H7 (cell line): ENCODE measurements at regions not wholly inside any gene's neighbourhood (a gene's known extent, or its start where the extent isn't known, plus 50 kb on each side); places are given as distances from the start of the nearest gene placed in this dataset.
"Not testable (repeated sequence)": the region's sequence is repeated elsewhere in the genome, so short reads cannot be mapped to it uniquely, and the experiment has no call there.

Source experiments
- DNase-seq: peaks from one replicate; pipeline ENCODE4 v3.0.0; 2012
- H3K27me3 ChIP-seq: 2 replicates; pipeline ENCODE4 v1.6.0; 2011; ENCODE audit warnings: mild to moderate bottlenecking, low read length; ENCODE audit not compliant: control insufficient read depth, insufficient read depth
- H3K36me3 ChIP-seq: replicated peaks from 2 replicates; pipeline ENCODE4 v1.5.1; 2011; ENCODE audit warnings: low read length; ENCODE audit not compliant: control insufficient read depth, insufficient read depth
- H3K4me3 ChIP-seq: 2 replicates; pipeline ENCODE4 v1.5.1; 2011; ENCODE audit warnings: low read depth, mild to moderate bottlenecking, control low read depth, low read length, moderate library complexity; ENCODE audit not compliant: insufficient read depth

DNA sequence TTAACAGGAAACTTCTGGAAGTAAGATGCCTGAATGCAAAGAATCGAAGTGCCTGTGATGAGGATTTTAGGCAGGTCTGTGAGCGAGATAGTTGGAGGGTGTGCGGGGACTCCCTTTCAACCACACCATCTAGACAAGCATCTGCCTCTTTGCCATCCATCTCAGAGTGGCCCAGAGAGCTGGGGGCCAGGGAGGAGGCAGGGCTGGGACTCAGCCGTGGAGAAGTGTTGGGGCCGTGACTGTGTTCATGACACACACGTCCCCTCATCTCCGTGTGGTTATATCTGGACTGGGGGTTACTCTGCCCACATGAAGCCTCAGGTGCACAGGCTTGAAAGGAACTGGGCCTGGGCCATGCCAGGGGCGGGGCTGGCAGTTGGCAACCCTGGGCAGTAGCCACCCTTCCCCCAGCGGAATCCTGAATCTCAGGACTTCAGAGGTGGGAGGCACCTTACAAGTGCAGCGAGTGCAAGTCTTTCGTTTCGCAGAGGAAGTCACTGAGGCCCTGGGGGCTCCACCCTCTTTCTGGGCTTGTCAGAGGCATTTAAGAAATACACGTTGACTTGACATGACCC lies 112.5 kb downstream of the SLC4A3 start:
- no peaks in the 10 kb centered on the region for H3K36me3 ChIP-seq
- H3K27me3 ChIP-seq, result no peaks in the 10 kb centered on the region
- DNase-seq, result no peak
- no peak overlapping the region for H3K4me3 ChIP-seq

- Histone ChIP-seq H3K4me3 (no peak overlapping the region), H3K27me3 (no peaks in the 10 kb centered on the region), H3K36me3 (no peaks in the 10 kb centered on the region)
- no peak for DNase-seq
Measured at GRCh38 chr2:219743548-219743947, 116.1 kb downstream of the SLC4A3 start.

DNA sequence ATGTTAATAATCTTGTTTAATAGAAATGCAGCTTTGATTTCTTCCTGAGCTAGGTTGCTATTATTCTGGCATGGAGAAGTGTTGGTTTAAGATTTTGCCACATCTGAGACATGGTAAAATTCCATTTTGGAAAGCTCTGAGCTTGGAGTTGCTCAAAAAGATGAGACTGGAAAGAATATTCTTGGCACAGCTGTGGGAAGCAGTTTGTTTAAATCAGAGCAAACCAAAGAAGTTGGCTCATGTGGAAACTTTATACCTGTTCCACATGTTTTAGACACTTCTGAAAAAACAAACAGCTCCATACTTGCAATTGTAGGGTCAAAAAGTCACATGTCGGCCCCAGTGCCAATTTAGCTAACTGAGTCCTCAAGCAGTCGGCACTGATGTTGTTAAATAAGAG lies 116.6 kb downstream of the SLC4A3 start:
- Histone ChIP-seq H3K36me3 (no peaks in the 10 kb centered on the region), H3K27me3 (no peaks in the 10 kb centered on the region), H3K4me3 (no peak overlapping the region)
- DNase-seq, result no peak

DNA sequence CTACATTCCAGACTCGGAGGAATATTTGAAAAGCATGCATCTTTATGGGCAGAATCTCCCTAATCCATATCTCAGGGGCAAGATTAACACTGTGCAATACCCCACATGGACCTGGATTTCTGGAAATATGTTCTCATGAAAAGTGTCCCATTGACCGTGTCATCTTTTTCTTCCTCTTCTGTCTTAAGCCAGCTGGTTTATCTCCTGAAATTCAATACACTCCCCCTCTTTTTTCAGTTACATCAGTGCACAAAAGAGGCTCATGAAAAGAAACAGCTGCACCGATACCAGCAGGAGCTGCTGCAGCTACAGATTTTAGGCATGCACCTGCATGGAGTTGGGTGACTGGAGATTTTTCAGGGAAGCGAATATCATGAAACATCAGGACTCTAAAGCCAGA lies 117.2 kb downstream of the SLC4A3 start:
- H3K4me3 ChIP-seq, result no peak overlapping the region
- H3K36me3 ChIP-seq, result no peaks in the 10 kb centered on the region
- no peaks in the 10 kb centered on the region for H3K27me3 ChIP-seq
- no peak for DNase-seq

DNA sequence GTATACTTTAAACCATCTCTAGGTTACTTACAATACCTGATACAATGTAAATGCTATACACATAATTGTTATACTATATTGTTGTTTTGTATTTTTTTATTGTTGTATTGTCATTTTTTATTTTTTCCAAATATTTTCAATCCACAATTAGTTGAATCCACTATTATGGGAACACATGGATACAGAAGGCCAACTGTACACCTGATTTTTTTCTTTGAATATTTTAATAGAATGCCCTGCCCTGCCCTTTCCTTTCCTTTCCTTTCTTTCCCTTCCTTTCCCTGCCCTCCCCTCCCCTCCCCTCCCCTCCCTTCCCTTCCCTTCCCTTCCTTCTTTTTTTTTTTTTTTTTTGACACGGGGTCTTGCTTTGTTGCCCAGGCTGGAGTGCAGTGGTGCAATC lies 120.2 kb downstream of the SLC4A3 start:
- no peak overlapping the region for H3K4me3 ChIP-seq
- DNase-seq, result no peak
- H3K36me3 ChIP-seq, result no peaks in the 10 kb centered on the region
- no peaks in the 10 kb centered on the region for H3K27me3 ChIP-seq

GRCh38 chr2:219748671-219749570 lies 121.5 kb downstream of the SLC4A3 start:
- Histone ChIP-seq H3K36me3 (no peaks in the 10 kb centered on the region), H3K4me3 (no peak overlapping the region), H3K27me3 (no peaks in the 10 kb centered on the region)
- DNase-seq, result no peak

DNA sequence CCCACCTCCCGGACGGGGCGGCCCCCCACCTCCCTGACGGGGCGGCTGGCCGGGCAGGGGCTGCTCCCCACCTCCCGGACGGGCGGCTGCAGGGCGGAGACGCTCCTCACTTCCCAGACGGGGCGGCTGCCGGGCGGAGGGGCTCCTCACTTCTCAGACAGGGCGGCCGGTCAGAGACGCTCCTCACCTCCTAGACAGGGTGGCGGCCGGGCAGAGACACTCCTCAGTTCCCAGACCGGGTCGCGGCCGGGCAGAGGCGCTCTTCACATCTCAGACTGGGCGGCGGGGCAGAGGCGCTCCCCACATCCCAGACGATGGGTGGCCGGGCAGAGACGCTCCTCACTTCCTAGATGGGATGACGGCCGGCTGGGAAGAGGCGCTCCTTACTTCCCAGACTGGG lies 123.7 kb downstream of the SLC4A3 start:
- H3K4me3 ChIP-seq, DNase-seq, H3K36me3 ChIP-seq, H3K27me3 ChIP-seq: not testable (repeated sequence)

- DNase-seq, result no peak
- Histone ChIP-seq H3K27me3 (no peaks in the 10 kb centered on the region), H3K4me3 (no peak overlapping the region), H3K36me3 (no peaks in the 10 kb centered on the region)
Measured at GRCh38 chr2:219752726-219753125, 125.3 kb downstream of the SLC4A3 start.

DNA sequence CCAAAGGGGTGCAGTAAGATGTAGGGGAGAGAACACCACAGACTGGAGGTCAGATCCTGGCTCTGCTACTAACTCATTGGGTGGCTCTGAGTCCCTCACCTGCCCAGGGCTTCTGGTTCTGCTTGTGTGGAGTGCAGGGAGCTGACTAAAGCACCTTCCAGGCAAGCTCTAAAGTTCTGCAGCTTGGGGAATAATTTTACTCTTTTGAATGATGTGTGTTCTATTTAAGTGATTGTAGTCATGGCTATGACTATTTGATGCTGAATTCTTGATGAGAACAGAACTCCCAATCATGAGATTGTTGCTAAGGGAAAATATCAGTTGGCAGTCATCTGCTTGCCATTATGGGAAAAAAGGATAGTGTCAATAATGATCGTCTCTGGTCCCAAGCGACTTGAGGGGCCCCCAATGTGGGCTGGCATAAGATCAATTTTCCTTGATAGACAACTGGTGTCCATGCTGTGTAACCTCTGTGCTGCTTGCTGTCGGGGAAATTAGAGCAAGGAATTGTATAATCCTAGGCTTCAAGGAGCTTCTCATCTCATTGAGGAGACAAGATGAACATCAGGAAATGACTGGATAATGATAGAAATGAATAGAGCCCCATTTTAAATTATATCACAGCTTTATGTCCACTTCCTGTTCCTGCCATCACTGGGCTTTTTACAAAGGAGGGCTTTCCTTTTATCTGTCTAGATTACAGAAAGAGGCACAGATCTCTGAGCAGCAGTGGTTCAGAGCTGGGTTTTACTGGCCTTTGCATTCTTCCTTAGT lies 131.7 kb downstream of the SLC4A3 start:
- no peaks in the 10 kb centered on the region for H3K36me3 ChIP-seq
- H3K4me3 ChIP-seq, result no peak overlapping the region
- H3K27me3 ChIP-seq, result no peaks in the 10 kb centered on the region
- DNase-seq, result no peak

DNA sequence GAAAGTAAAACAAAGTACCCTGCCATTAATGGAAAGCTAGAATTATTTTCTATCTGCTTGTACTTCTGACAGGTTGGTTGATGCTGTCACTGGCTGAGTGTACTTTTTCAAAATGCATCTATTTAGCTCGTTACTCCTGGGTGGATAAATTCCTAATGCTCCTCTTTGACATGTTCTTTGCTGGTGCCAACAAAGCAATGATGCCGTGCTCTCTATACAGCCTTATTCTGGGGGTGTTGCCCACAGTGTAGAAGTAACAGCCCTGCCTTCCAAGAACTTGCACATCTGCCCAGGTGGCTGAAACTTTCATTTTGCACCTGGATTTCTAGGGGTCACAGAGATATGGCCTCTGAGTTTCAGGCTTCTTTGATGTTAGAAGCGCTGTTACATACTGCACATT lies 132.4 kb downstream of the SLC4A3 start:
- Histone ChIP-seq H3K27me3 (no peaks in the 10 kb centered on the region), H3K4me3 (no peak overlapping the region), H3K36me3 (no peaks in the 10 kb centered on the region)
- no peak for DNase-seq

GRCh38 chr2:219765231-219765911 lies 137.9 kb downstream of the SLC4A3 start:
- no peak for DNase-seq
- Histone ChIP-seq H3K36me3 (no peaks in the 10 kb centered on the region), H3K27me3 (no peaks in the 10 kb centered on the region)

GRCh38 chr2:219766658-219767057 lies 139.2 kb downstream of the SLC4A3 start:
- Histone ChIP-seq H3K36me3 (no peaks in the 10 kb centered on the region), H3K27me3 (no peaks in the 10 kb centered on the region), H3K4me3 (no peak overlapping the region)
- DNase-seq, result no peak

More at GRCh38 chr2:219765231-219765911, 137.9 kb downstream of the SLC4A3 start:
- H3K4me3 ChIP-seq, result no peak overlapping the region

DNA sequence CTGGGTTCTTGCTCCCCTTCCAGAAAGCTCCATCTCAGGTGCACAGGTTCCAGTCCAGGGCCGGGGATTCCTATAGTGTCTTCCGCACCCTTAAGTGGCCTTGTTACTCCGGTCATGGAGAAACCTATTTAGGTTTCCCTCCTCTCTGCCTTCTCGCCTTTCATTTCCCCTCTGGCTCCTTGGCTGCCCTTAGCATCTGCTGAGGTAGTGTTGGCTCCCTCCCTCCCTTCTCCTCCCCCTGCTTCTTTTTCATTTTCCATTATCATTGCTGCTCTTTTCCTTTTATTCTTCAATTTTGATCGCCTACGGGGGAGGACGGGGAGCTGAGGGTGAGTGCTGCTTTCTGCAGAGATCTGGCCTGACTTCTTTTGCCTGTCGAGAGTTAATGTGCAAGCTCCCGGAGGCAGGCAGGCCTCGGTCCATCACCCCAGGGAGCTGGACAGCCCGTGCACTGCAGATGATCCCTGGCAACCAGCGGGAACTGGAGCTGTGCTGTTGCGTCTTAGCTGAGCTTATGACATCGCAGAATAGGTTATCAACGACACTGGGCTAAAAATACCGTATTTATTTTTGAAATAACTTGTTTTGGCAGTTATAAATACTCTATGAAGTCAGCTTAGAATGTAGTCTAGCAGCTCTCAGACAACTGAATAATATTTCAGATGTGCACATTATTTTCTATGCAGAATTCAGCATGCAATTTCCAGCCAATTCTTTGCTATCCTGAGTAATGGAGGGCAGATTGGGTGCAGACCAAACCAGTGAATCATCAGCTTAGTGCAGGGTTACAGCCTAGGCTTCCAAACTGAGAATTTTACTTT lies 141.9 kb downstream of the SLC4A3 start:
- Histone ChIP-seq H3K36me3 (no peaks in the 10 kb centered on the region), H3K4me3 (no peak overlapping the region), H3K27me3 (no peaks in the 10 kb centered on the region)
- DNase-seq, result no peak
